IMR-90 (cell line): ENCODE measurements at regions not wholly inside any gene's neighbourhood (a gene's known extent, or its start where the extent isn't known, plus 50 kb on each side); places are given as distances from the start of the nearest gene placed in this dataset.

ENCODE experiments used
- ATAC-seq: fragments of 200-7000 bp; cut with Tn5 transposase; 2 replicates; pipeline ENCODE4 v1.9.1; 2020; ENCODE audit warnings: low read depth, mild to moderate bottlenecking, moderate library complexity
- BruUV-seq: library from RNA; stranded (reverse); fragments of 400-500 nt; replicated peaks from 2 replicates; lab custom pipeline; 2021; lab: Mats Ljungman, UMichigan
- CTCF ChIA-PET: fragments of 300-600 bp; formaldehyde crosslinking; extraction: SDS; loops from one replicate; lab custom pipeline; 2021; ENCODE audit warnings: antibody characterized with exemption; lab: Yijun Ruan, JAX
- POLR2A ChIA-PET: fragments of 300-600 bp; sonication (Branson Sonifier 250); formaldehyde crosslinking; loops from one replicate; lab custom pipeline; 2022; ENCODE audit warnings: antibody characterized with exemption; ENCODE audit not compliant: unreplicated experiment; lab: Charles Lee
- DNase-seq: peaks from one replicate; pipeline ENCODE4 v3.0.0; 2013
- H2AFZ ChIP-seq: replicated peaks from 2 replicates; pipeline ENCODE3; 2013; ENCODE audit warnings: low read length, mild to moderate bottlenecking; ENCODE audit not compliant: poor library complexity
- H2AK5ac ChIP-seq: 2 replicates; pipeline ENCODE4 v1.6.1; 2013; ENCODE audit warnings: low read depth, low read length, inconsistent platforms
- H2AK9ac ChIP-seq: replicated peaks from 2 replicates; pipeline ENCODE3; 2013; ENCODE audit warnings: mild to moderate bottlenecking, low read depth, low read length, moderate library complexity; ENCODE audit not compliant: poor library complexity
- H2BK120ac ChIP-seq: 2 replicates; pipeline ENCODE4 v1.6.1; 2013; ENCODE audit warnings: low read depth, low read length, inconsistent platforms
- H2BK15ac ChIP-seq: 3 replicates; pipeline ENCODE4 v1.6.1; 2013; ENCODE audit warnings: low read depth, low read length, inconsistent platforms
- H2BK20ac ChIP-seq: 2 replicates; pipeline ENCODE4 v1.6.1; 2013; ENCODE audit warnings: low read depth, mild to moderate bottlenecking, inconsistent platforms, low read length, moderate library complexity
- H2BK5ac ChIP-seq: 2 replicates; pipeline ENCODE4 v1.6.1; 2013; ENCODE audit warnings: mild to moderate bottlenecking, low read depth, low read length, inconsistent platforms; ENCODE audit not compliant: poor library complexity, severe bottlenecking
- H3K14ac ChIP-seq: replicated peaks from 2 replicates; pipeline ENCODE4 v1.6.1; 2013; ENCODE audit warnings: low read depth, low read length, inconsistent platforms
- H3K18ac ChIP-seq: 2 replicates; pipeline ENCODE4 v1.6.1; 2013; ENCODE audit warnings: low read depth, low read length, control low read depth
- H3K23ac ChIP-seq: 2 replicates; pipeline ENCODE4 v1.6.1; 2013; ENCODE audit warnings: low read depth, low read length, inconsistent platforms
- H3K27ac ChIP-seq: 2 replicates; pipeline ENCODE4 v1.5.1; 2013; ENCODE audit warnings: mild to moderate bottlenecking, control low read depth, low read length; ENCODE audit not compliant: insufficient read depth
- H3K27me3 ChIP-seq: 2 replicates; pipeline ENCODE4 v1.6.1; 2013; ENCODE audit warnings: low read length; ENCODE audit not compliant: control insufficient read depth, insufficient read depth
- H3K36me3 ChIP-seq: 2 replicates; pipeline ENCODE4 v1.6.1; 2013; ENCODE audit warnings: low read length, mixed read lengths; ENCODE audit not compliant: control insufficient read depth, insufficient read depth
- H3K4ac ChIP-seq: 2 replicates; pipeline ENCODE4 v1.6.1; 2013; ENCODE audit warnings: low read depth, low read length, inconsistent platforms
- H3K4me1 ChIP-seq: 2 replicates; pipeline ENCODE4 v1.6.1; 2013; ENCODE audit warnings: low read length, mixed read lengths; ENCODE audit not compliant: control insufficient read depth, insufficient read depth
- H3K4me2 ChIP-seq: 2 replicates; pipeline ENCODE4 v1.6.1; 2013; ENCODE audit warnings: low read depth, mild to moderate bottlenecking, control low read depth, low read length, moderate library complexity
- H3K4me3 ChIP-seq: 2 replicates; pipeline ENCODE4 v1.5.1; 2013; ENCODE audit warnings: low read depth, mild to moderate bottlenecking, control low read depth, low read length, moderate library complexity; ENCODE audit not compliant: insufficient read depth
- H3K56ac ChIP-seq: 2 replicates; pipeline ENCODE4 v1.6.1; 2013; ENCODE audit warnings: low read length, inconsistent platforms; ENCODE audit not compliant: insufficient read depth; ENCODE audit errors: extremely low read depth
- H3K79me1 ChIP-seq, 2 experiments: 2 replicates each; pipeline ENCODE4 v1.6.1; 2013; ENCODE audit warnings: low read length in 2 of 2, inconsistent platforms in 1 of 2, low read depth in 1 of 2
- H3K9ac ChIP-seq: 2 replicates; pipeline ENCODE4 v1.6.1; 2013; ENCODE audit warnings: low read depth, low read length, control low read depth
- H3K9me1 ChIP-seq: 2 replicates; pipeline ENCODE4 v1.6.1; 2013; ENCODE audit warnings: low read length, inconsistent platforms; ENCODE audit not compliant: insufficient read depth
- H3K9me3 ChIP-seq: 2 replicates; pipeline ENCODE4 v1.6.1; 2013; ENCODE audit warnings: low read length; ENCODE audit not compliant: control insufficient read depth, insufficient read depth
- H4K20me1 ChIP-seq: 2 replicates; pipeline ENCODE4 v1.6.1; 2013; ENCODE audit warnings: low read length, inconsistent platforms; ENCODE audit not compliant: insufficient read depth
- H4K5ac ChIP-seq: 2 replicates; pipeline ENCODE4 v1.6.1; 2013; ENCODE audit warnings: mild to moderate bottlenecking, low read depth, low read length, control low read depth
- H4K8ac ChIP-seq, 2 experiments: 2 replicates each; pipeline ENCODE4 v1.6.1; 2013; ENCODE audit warnings: low read depth in 2 of 2, low read length in 2 of 2, control low read depth in 1 of 2, inconsistent platforms in 1 of 2
- H4K91ac ChIP-seq: 2 replicates; pipeline ENCODE4 v1.6.1; 2013; ENCODE audit warnings: low read depth, low read length, inconsistent platforms; ENCODE audit not compliant: insufficient read depth
- BHLHE40 ChIP-seq: fragments of 150-350 bp; IDR thresholded peaks from 2 replicates; pipeline ENCODE4 v1.6.1; 2016; ENCODE audit warnings: mild to moderate bottlenecking, low read depth, low read length
- CEBPB ChIP-seq: IDR thresholded peaks from 2 replicates; pipeline ENCODE4 v1.6.1; 2012; ENCODE audit warnings: low read depth, low read length, improper control_type of control experiment
- CHD1 ChIP-seq: IDR thresholded peaks from 2 replicates; pipeline ENCODE4 v1.6.1; 2012; ENCODE audit warnings: low read depth, low read length, improper control_type of control experiment
- FOS ChIP-seq: fragments of 150-350 bp; IDR thresholded peaks from 2 replicates; pipeline ENCODE4 v1.6.1; 2016; ENCODE audit warnings: low read depth, low read length
- MAFK ChIP-seq: IDR thresholded peaks from 2 replicates; pipeline ENCODE4 v1.6.1; 2012; ENCODE audit warnings: low read depth, low read length, improper control_type of control experiment
- MAZ ChIP-seq: IDR thresholded peaks from 2 replicates; pipeline ENCODE4 v1.6.1; 2012; ENCODE audit warnings: low read depth, mild to moderate bottlenecking, low read length, improper control_type of control experiment, moderate library complexity, borderline replicate concordance
- MXI1 ChIP-seq: IDR thresholded peaks from 2 replicates; pipeline ENCODE4 v1.6.1; 2012; ENCODE audit warnings: low read depth, mild to moderate bottlenecking, low read length, moderate library complexity, borderline replicate concordance
- NFE2L2 ChIP-seq: fragments of 150-350 bp; IDR thresholded peaks from 2 replicates; pipeline ENCODE4 v1.6.1; 2016; ENCODE audit warnings: low read depth, mild to moderate bottlenecking, low read length
- POLR2A ChIP-seq: IDR thresholded peaks from 2 replicates; pipeline ENCODE4 v1.6.1; 2012; ENCODE audit warnings: mild to moderate bottlenecking, low read depth, low read length
- RAD21 ChIP-seq: IDR thresholded peaks from 2 replicates; pipeline ENCODE4 v1.6.1; 2012; ENCODE audit warnings: low read length, improper control_type of control experiment
- RCOR1 ChIP-seq: IDR thresholded peaks from 2 replicates; pipeline ENCODE4 v1.6.1; 2012; ENCODE audit warnings: mild to moderate bottlenecking, low read length, improper control_type of control experiment; ENCODE audit not compliant: insufficient replicate concordance
- RFX5 ChIP-seq: IDR thresholded peaks from 2 replicates; pipeline ENCODE4 v1.8.0; 2012; ENCODE audit warnings: low read depth, mild to moderate bottlenecking, low read length, moderate library complexity
- WGBS, 2 experiments: methylation state at CpG; one replicate each; pipeline versions ENCODE4 v1.1.5 to v1.1.7; 2013; ENCODE audit warnings: missing lambda C conversion rate in 2 of 2; ENCODE audit not compliant: insufficient read length in 1 of 2; ENCODE audit errors: extremely low coverage in 2 of 2; 5-methylcytosine and 5-hydroxymethylcytosine counted together
- dilution Hi-C: fragments of 300-500 bp; cut with HindIII; formaldehyde crosslinking; loops from one replicate; pipeline ENCODE4 v1.14.3; 2018; ENCODE audit warnings: low sequenced_read_pairs; ENCODE audit not compliant: unreplicated experiment
- in situ Hi-C: fragments of 300-500 bp; cut with MboI; formaldehyde crosslinking; loops from 3 replicates; pipeline ENCODE4 v1.14.3; 2019; ENCODE audit warnings: low sequenced_read_pairs, inconsistent platforms, mixed read lengths
- intact Hi-C: fragments of 100-400 bp; cut with micrococcal nuclease; formaldehyde crosslinking; loops from 2 replicates; pipeline ENCODE4 v1.10.0; 2022
- TF ChIP-seq, protein P1 (sequence below): fragments of 150-350 bp; IDR thresholded peaks from 2 replicates; pipeline ENCODE4 v1.6.1; 2017; ENCODE audit warnings: mild to moderate bottlenecking, antibody characterized with exemption, low read length, low read depth
- TF ChIP-seq, protein P2 (sequence below): conservative IDR thresholded peaks from 2 replicates; pipeline ENCODE4 v1.5.1; 2012; ENCODE audit warnings: mild to moderate bottlenecking, low read depth, low read length, improper control_type of control experiment
- TF ChIP-seq, protein P3 (sequence below): fragments of 150-350 bp; IDR thresholded peaks from 2 replicates; pipeline ENCODE4 v1.6.1; 2016; ENCODE audit warnings: low read depth, mild to moderate bottlenecking, low read length, moderate library complexity, borderline replicate concordance

DNA sequence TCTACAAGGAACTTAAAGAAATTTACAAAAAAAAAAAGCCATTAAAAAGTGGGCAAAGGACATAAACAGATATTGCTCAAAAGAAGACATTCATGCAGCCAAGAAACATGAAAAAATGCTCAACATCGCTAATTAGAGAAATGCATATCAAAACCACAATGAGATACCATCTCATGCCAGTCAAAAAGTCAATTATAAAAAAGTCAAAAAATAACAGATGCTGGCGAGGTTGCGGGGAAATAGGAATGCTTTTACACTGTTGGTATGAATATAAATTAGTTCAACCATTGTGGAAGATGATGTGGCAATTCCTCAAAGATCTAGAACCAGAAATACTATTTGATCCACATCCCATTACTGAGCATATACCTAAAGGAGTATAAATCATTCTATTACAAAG, 411.9 kb upstream of the MARCKS start:
- CTCF ChIA-PET: no interaction called here
- Histone ChIP-seq H3K9ac (no peak overlapping the region), H3K79me1 (no peaks in the 10 kb centered on the region), H3K4ac (no peak overlapping the region), H2BK20ac (no peak overlapping the region), H4K91ac (no peak overlapping the region), H4K5ac (no peak overlapping the region), H3K4me3 (no peak overlapping the region), H4K8ac (no peak overlapping the region), H2AK5ac (no peak overlapping the region), H3K18ac (no peak overlapping the region), H3K27me3 (no peaks in the 10 kb centered on the region), H3K4me1 (peaks cover 1% of the 10 kb centered on the region; the same call in 1 of the 2 replicates), H2BK120ac (no peak overlapping the region), H2AK9ac (no peak overlapping the region), H4K20me1 (no peaks in the 10 kb centered on the region), H2BK5ac (no peak overlapping the region), H3K4me2 (no peak overlapping the region), H3K9me1 (peaks cover 3% of the 10 kb centered on the region; the same call in 1 of the 2 replicates), H2BK15ac (no peak overlapping the region), H2AFZ (no peak overlapping the region), H3K23ac (no peak overlapping the region), H3K14ac (no peak overlapping the region), H3K36me3 (no peaks in the 10 kb centered on the region), H3K27ac (no peak overlapping the region), H3K9me3 (no peaks in the 10 kb centered on the region), H3K56ac (no peak overlapping the region)
- intact Hi-C loops (no loop called here), in situ Hi-C loops (no loop called here), dilution Hi-C loops (no loop called here)
- no TSS peak for BruUV-seq
- TF ChIP-seq, protein P1, sequence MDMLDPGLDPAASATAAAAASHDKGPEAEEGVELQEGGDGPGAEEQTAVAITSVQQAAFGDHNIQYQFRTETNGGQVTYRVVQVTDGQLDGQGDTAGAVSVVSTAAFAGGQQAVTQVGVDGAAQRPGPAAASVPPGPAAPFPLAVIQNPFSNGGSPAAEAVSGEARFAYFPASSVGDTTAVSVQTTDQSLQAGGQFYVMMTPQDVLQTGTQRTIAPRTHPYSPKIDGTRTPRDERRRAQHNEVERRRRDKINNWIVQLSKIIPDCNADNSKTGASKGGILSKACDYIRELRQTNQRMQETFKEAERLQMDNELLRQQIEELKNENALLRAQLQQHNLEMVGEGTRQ: no peak
- no peak for TF ChIP-seq RFX5
- TF ChIP-seq FOS: no peak
- TF ChIP-seq, protein P2, sequence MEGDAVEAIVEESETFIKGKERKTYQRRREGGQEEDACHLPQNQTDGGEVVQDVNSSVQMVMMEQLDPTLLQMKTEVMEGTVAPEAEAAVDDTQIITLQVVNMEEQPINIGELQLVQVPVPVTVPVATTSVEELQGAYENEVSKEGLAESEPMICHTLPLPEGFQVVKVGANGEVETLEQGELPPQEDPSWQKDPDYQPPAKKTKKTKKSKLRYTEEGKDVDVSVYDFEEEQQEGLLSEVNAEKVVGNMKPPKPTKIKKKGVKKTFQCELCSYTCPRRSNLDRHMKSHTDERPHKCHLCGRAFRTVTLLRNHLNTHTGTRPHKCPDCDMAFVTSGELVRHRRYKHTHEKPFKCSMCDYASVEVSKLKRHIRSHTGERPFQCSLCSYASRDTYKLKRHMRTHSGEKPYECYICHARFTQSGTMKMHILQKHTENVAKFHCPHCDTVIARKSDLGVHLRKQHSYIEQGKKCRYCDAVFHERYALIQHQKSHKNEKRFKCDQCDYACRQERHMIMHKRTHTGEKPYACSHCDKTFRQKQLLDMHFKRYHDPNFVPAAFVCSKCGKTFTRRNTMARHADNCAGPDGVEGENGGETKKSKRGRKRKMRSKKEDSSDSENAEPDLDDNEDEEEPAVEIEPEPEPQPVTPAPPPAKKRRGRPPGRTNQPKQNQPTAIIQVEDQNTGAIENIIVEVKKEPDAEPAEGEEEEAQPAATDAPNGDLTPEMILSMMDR: no peak
- TF ChIP-seq MXI1: no peak
- no peak for TF ChIP-seq RCOR1
- TF ChIP-seq RAD21: no peak
- TF ChIP-seq, protein P3, sequence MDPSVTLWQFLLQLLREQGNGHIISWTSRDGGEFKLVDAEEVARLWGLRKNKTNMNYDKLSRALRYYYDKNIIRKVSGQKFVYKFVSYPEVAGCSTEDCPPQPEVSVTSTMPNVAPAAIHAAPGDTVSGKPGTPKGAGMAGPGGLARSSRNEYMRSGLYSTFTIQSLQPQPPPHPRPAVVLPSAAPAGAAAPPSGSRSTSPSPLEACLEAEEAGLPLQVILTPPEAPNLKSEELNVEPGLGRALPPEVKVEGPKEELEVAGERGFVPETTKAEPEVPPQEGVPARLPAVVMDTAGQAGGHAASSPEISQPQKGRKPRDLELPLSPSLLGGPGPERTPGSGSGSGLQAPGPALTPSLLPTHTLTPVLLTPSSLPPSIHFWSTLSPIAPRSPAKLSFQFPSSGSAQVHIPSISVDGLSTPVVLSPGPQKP: no peak
- no peak for TF ChIP-seq MAZ
- TF ChIP-seq CHD1: no peak
- no peak for TF ChIP-seq POLR2A
- no peak for TF ChIP-seq CEBPB
- no peak for TF ChIP-seq NFE2L2
- no peak for TF ChIP-seq BHLHE40
- no peak for TF ChIP-seq MAFK
- no peak for ATAC-seq
- WGBS, 2 experiments: no CpG with 5 or more reads among the region's 3 CpGs
- DNase-seq: no peak
- POLR2A ChIA-PET: no interaction called here
